GM20431 (cell line): ENCODE measurements at regions not wholly inside any gene's neighbourhood (a gene's known extent, or its start where the extent isn't known, plus 50 kb on each side); places are given as distances from the start of the nearest gene placed in this dataset.

Experiments
- in situ Hi-C: fragments of 300-500 bp; cut with MseI, MboI; formaldehyde crosslinking; loops from one replicate; pipeline ENCODE4 v1.15.0; 2020; ENCODE audit warnings: low sequenced_read_pairs; ENCODE audit not compliant: unreplicated experiment

DNA sequence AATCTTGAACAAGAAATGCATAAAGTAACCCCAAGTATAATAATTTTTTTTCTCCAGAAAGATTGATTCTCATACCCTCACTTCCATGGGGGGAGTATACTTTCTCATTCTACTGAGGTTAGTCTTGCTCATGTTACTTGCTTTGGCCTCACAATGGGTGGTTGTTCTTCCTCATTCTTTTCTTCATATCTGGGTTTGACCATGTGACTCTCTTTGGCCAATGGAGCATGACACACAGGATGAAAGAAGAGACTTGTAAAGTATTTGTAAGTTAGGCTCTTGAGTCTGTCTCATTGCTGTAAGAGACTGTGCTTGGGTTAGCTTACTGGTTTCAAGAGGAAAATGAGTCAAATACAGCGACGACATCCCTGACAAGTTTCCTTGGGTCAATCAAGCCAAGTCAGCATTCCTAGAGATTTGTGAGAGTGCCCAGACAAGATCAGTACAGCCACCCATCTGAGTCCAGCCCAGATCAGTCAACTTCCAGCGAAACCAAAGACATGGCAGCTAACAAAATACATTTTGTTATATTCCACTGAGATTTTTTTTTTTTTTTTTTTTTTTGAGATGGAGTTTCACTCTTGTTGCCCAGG is 970.2 kb downstream of the BCL11A start:
- in situ Hi-C loops, result no loop called here

GRCh38 chr2:59578349-59578748 is 975.1 kb downstream of the BCL11A start:
- in situ Hi-C loops, result no loop called here

DNA sequence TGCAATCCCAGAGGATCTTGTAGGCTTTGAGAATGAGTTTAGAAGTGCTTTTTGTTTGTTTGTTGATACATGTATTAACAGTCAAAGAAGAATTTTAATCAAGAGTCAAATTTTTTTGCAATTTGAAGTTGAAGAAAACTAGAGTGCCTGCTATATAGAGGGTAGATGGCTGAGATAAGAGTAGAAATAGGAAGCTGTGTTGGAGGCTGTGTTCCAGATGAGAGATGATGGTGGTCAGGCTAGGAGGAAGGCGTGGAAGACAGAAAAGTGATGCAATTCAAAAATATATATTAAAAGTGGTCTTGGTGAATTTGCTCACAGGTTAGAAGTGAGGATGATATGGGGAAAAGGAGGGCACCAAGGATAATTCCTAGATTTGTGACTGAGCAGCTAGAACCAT is 978.3 kb downstream of the BCL11A start:
- in situ Hi-C loops, result no loop called here

DNA sequence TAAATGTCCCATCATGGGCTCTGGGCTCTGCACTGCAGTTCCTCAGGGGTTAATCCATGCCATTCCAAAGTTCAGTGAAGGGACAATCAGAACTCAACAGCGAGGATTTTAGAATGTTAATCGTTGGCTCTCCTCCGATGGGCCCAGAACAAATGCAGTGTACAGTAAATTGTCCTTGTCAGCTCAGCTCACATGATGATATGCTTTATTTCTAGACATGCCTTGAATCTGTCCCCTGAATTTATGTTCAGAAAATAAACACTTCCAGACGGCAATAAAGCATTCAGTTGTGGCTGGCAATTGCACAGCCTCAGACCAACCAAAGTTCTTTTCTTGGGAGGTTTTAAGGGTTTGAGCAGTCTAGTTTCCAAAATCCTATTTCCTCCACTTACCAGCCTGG is 981.2 kb downstream of the BCL11A start:
- in situ Hi-C loops, result no loop called here

- in situ Hi-C loops, result no loop called here
These were observed 982.6 kb downstream of the BCL11A start for GRCh38 chr2:59570818-59571217.

GRCh38 chr2:59569124-59569523 is 984.3 kb downstream of the BCL11A start:
- in situ Hi-C loops, result no loop called here

- in situ Hi-C loops, result no loop called here
These were observed 985.0 kb downstream of the BCL11A start for GRCh38 chr2:59568461-59568860.

DNA sequence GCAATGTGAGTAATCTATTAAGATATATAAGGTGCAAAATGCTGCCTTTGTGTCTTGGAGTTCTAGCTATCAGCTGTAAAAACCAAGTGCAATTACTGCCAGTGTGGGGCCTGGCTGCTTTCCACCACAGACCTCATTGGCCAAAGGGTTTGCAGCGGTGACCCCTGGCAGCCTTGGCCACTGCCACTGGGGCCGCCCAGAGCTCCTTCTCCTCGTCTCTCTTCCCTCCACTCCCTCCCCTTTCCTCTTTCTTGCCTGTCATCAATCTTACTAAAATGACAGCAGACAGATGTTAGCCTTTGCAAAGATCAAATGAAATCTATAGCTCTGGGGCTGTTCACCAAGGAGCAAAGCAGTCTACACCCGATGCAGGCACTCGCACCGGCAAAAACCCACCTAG is 986.3 kb downstream of the BCL11A start:
- in situ Hi-C loops, result no loop called here

DNA sequence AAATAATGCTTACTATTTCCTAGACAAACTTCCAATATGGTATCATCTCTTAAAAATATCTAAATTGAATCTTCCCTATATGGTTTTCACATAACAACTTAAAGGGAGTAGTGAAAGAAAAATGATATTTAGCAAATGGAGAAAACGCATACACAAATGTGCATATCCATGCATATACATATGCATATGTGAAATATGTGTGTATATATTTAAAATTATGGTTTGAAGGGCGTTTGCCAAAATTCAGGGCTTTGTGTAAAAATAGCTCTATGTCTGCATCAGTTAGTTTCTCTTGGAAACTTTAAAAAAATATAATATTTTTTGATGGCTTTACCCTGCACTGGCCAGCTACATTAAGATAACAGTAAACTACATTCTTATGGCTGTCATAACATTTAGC is 986.7 kb downstream of the BCL11A start:
- in situ Hi-C loops, result no loop called here

DNA sequence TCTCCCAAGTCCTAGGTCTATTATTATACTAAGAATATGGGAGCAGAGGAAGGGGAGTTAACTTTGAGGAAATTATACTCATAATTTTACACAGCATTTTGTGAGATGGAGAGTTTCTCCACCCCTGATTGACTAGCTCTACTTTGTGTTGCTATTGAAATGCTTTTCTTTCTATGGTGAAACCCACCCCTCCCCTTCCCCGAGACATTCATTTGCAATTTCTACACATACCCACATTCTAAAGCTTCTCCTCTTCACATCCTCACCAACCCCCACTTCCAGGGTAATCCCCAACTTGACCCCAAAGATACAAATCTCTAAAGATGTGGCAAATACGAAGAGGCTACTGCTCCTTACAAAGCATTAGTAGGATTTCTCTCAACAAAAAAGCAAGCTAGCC is 992.2 kb downstream of the BCL11A start:
- in situ Hi-C loops, result no loop called here

DNA sequence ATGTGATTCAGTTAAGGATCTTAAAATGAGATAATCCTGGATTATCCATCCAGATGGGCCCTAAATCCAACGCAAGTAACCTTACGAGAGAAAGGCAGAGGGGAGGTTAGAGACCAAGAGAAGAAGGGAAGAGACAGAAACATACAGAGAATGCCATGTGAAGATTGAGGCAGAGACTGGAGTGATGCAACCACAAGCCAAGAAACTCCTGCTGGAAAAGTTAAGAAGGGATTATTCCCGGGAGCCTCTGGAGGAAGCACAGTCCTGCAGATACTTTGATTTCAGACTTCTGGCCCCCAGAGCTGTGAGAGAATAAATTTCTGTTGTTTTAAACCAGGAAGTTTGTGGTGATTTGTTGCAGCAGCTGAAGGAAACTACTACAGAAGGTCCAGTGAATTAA is 992.7 kb downstream of the BCL11A start:
- in situ Hi-C loops, result no loop called here

- in situ Hi-C loops, result no loop called here
These were observed 1012.6 kb downstream of the BCL11A start for GRCh38 chr2:59540864-59541263.

DNA sequence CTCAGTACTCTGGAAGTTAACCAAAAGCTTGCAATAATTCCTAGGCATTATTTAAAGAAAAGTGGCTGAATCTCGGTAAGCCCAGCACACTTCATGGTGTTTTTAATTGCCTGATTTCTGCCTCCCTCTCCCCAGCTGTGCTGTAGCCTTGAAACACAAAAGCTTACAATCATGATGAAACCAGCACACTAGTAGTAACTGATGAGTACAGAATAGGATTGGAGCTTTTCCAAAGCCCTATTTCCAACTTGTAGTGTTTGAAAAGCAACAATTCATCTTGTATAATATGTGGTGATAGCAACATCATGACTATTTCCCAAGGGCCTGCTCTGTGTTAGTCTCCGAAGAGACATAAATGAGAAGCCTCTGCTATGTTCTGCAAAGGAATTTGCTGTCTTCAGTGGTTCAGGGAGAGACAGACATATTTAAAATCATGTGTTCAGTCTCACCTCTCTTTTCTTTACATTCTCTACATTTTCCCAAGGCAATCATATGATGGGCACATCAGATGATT is 1015.0 kb downstream of the BCL11A start:
- in situ Hi-C loops, result no loop called here

GRCh38 chr2:59532808-59533207 is 1020.6 kb downstream of the BCL11A start:
- in situ Hi-C loops, result no loop called here

DNA sequence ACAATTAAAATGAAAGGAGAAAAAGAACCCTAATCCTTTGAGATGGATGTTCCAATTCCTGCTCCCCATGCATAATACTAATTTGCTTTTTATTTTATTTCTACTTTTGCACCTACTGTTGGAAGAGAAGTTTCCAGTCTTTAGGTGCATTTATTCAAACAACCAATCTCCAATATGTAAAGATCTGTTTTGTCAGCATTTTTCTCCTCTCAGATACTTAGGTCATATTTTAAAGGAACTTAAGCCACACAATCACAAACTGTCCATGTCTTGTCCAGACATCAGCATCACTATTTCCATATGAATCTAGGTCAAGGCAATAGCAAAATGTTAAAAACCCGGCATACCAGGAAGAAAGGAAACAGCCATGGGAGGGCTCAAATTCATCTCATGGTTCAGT is 1023.2 kb downstream of the BCL11A start:
- in situ Hi-C loops, result no loop called here

- in situ Hi-C loops, result no loop called here
These were observed 1023.7 kb downstream of the BCL11A start for GRCh38 chr2:59529726-59530125.

DNA sequence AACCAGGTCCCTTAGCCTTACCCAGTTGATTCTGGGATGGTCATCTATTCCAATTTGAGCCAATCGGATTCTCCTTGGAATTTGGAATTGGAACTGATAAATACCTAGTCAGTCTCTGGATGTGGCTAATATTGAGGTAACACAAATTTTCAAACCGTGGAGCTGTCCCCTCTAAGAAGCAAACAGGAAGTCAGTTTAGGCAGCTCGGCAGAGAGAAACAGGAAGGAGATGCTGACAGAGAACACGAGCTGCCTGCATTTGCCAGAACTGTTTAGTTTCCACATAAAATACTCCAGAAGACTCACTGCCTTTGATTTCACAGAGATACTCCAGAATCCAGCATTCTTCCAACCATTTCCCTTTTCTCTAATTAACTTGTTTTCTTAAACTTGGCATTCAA is 1024.9 kb downstream of the BCL11A start:
- in situ Hi-C loops, result no loop called here

- in situ Hi-C loops, result no loop called here
These were observed 1050.5 kb downstream of the BCL11A start for GRCh38 chr2:59502981-59503380.

DNA sequence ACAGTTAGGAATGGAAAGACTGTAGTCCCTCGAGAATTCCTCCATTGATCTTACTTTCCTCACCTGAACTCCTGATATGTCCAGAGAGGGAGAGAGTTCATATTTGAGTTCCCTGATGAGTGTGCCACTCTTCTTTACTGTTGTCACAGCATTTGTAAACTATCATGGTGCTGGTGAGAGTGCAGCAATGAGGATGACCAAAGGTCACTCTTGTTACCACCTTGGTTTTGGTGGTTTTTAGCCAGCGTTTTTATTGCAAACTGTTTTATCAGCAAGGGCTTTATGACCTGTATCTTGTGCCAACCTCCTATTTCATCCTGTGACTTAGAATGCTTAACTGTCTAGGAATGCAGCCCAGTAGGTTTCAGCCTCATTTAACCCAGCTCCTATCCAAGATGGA is 1062.5 kb downstream of the BCL11A start:
- in situ Hi-C loops, result no loop called here

- in situ Hi-C loops, result no loop called here
These were observed 1063.3 kb downstream of the BCL11A start for GRCh38 chr2:59490192-59490591.

- in situ Hi-C loops, result no loop called here
These were observed 1068.8 kb downstream of the BCL11A start for GRCh38 chr2:59484673-59485072.

DNA sequence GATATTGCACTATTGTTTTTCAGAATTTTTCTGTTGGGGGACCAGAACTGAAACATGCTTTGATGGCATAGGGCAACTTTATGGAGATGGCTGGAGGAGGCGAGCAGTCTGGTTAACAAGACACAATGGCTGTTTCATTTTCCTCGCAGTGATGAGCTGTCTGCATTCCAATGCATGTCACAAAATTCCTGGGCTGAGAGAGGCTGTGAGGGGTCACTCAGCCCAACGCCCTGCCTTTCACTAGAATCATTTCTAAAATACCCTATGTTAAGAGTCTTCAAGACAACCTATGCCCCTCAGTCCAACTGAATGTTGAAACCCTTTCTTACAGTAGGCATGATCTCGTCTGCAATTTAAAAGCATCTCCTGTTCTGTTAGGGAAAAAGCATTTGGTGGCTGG is 1090.0 kb downstream of the BCL11A start:
- in situ Hi-C loops, result no loop called here
